Left lung (tissue), 4 donors: ENCODE measurements at regions not wholly inside any gene's neighbourhood (a gene's known extent, or its start where the extent isn't known, plus 50 kb on each side); places are given as distances from the start of the nearest gene placed in this dataset.

Experiments
- ATAC-seq: fragments of 200-7000 bp; cut with Tn5 transposase; one replicate; pipeline ENCODE4 v1.9.1; 2020; ENCODE audit warnings: moderate library complexity
- DNase-seq, 4 donors: peaks; one replicate each; pipeline ENCODE4 v3.0.0-alpha.2; 2013 to 2020
- H3K27ac ChIP-seq, 2 donors: fragments of 200-600 bp; sonication (generic) in 1 of 2; one replicate each; pipeline versions ENCODE4 v1.5.0 to v1.8.0; 2020 to 2021
- H3K27me3 ChIP-seq, 2 donors: fragments of 200-600 bp; sonication (generic) in 1 of 2; one replicate each; pipeline versions ENCODE4 v1.5.0 to v1.8.0; 2020 to 2021
- H3K36me3 ChIP-seq, 2 donors: fragments of 200-600 bp; sonication (generic) in 1 of 2; one replicate each; pipeline versions ENCODE4 v1.5.0 to v1.8.0; 2020 to 2021
- H3K4me1 ChIP-seq, 2 donors: fragments of 200-600 bp; one replicate each; pipeline ENCODE4 v1.8.0; 2021
- H3K4me3 ChIP-seq, 2 donors: fragments of 200-600 bp; sonication (generic) in 1 of 2; one replicate each; pipeline versions ENCODE4 v1.5.0 to v1.8.0; 2020 to 2021; ENCODE audit warnings: mild to moderate bottlenecking in 1 of 2
- H3K9me3 ChIP-seq, 2 donors: fragments of 200-600 bp; sonication (generic) in 1 of 2; one replicate each; pipeline versions ENCODE4 v1.5.0 to v1.8.0; 2020 to 2021
- CTCF ChIP-seq, 2 donors: fragments of 200-600 bp; sonication (generic) in 1 of 2; IDR thresholded peaks; one replicate each; pipeline versions ENCODE4 v1.5.0 to v1.8.0; 2021; ENCODE audit warnings: antibody characterized with exemption in 2 of 2
- intact Hi-C, 2 donors: fragments of 100-400 bp; cut with DNase I; formaldehyde crosslinking; loops; one replicate each; pipeline versions ENCODE4 v1.11.2 to v1.14.2; 2022
- donor health status: DM: no; HTN: yes; CAD: no.
- donor health status: DM: no; HTN: no; CAD: no.

- DNase-seq (no peak), ATAC-seq (no peak)
- intact Hi-C loops, result no loop called here
- Histone ChIP-seq H3K27ac (no peak overlapping the region), H3K4me3 (no peak overlapping the region), H3K27me3 (no peaks in the 10 kb centered on the region), H3K4me1 (no peaks in the 10 kb centered on the region), H3K36me3 (no peaks in the 10 kb centered on the region), H3K9me3 (no peaks in the 10 kb centered on the region)
- TF ChIP-seq CTCF (IDR thresholded peaks at IDR 0.05), result no peak
Observed at GRCh38 chr4:137656661-137657060, 124.4 kb upstream of the PCDH18 start.

- intact Hi-C loops, result no loop called here
- Histone ChIP-seq H3K9me3 (no peaks in the 10 kb centered on the region), H3K27ac (no peak overlapping the region), H3K4me1 (no peaks in the 10 kb centered on the region), H3K36me3 (no peaks in the 10 kb centered on the region), H3K4me3 (no peak overlapping the region), H3K27me3 (no peaks in the 10 kb centered on the region)
- TF ChIP-seq CTCF (IDR thresholded peaks at IDR 0.05), result no peak
- DNase-seq, result no peak
- ATAC-seq, result no peak
Observed at GRCh38 chr4:137655302-137655701, 123.0 kb upstream of the PCDH18 start.

GRCh38 chr4:137651128-137651527 lies 118.8 kb upstream of the PCDH18 start:
- H3K9me3 ChIP-seq, result no peaks in the 10 kb centered on the region
- TF ChIP-seq CTCF (IDR thresholded peaks at IDR 0.05), result no peak
- H3K27ac ChIP-seq, result no peak overlapping the region
- ATAC-seq (no peak), DNase-seq (no peak)
- intact Hi-C loops, result no loop called here
- no peaks in the 10 kb centered on the region for H3K4me1 ChIP-seq
- no peaks in the 10 kb centered on the region for H3K27me3 ChIP-seq
- H3K36me3 ChIP-seq, result no peaks in the 10 kb centered on the region
- H3K4me3 ChIP-seq, result no peak overlapping the region

- ATAC-seq (no peak), DNase-seq (no peak)
- H3K4me3 ChIP-seq, result no peak overlapping the region
- no peaks in the 10 kb centered on the region for H3K9me3 ChIP-seq
- intact Hi-C loops, result no loop called here
- H3K4me1 ChIP-seq, result no peaks in the 10 kb centered on the region
- TF ChIP-seq CTCF (IDR thresholded peaks at IDR 0.05), result no peak
- H3K27ac ChIP-seq, result no peak overlapping the region
- H3K27me3 ChIP-seq, result no peaks in the 10 kb centered on the region
- no peaks in the 10 kb centered on the region for H3K36me3 ChIP-seq
Observed at GRCh38 chr4:137649711-137650450, 117.6 kb upstream of the PCDH18 start.

GRCh38 chr4:137648531-137648930 lies 116.2 kb upstream of the PCDH18 start:
- no peaks in the 10 kb centered on the region for H3K27me3 ChIP-seq
- H3K9me3 ChIP-seq, result no peaks in the 10 kb centered on the region
- TF ChIP-seq CTCF (IDR thresholded peaks at IDR 0.05), result no peak
- H3K4me3 ChIP-seq, result no peak overlapping the region
- intact Hi-C loops, result no loop called here
- no peak overlapping the region for H3K27ac ChIP-seq
- no peaks in the 10 kb centered on the region for H3K36me3 ChIP-seq
- no peak for DNase-seq
- ATAC-seq, result no peak
- no peaks in the 10 kb centered on the region for H3K4me1 ChIP-seq
